Neural cell (in vitro differentiated cells): ENCODE measurements at regions not wholly inside any gene's neighbourhood (a gene's known extent, or its start where the extent isn't known, plus 50 kb on each side); places are given as distances from the start of the nearest gene placed in this dataset.
"Not testable (repeated sequence)": the region's sequence is repeated elsewhere in the genome, so short reads cannot be mapped to it uniquely, and the experiment has no call there.

Source experiments
- EZH2 ChIP-seq: fragments of 200-600, 300-800 bp; shearing (Covaris generic), sonication (generic); IDR thresholded peaks from 2 replicates; pipeline ENCODE4 v1.6.1; 2014; ENCODE audit warnings: antibody characterized with exemption, low read length, borderline replicate concordance, mild to moderate bottlenecking; ENCODE audit not compliant: insufficient read depth, poor library complexity, severe bottlenecking
- TAF1 ChIP-seq: IDR thresholded peaks from 2 replicates; pipeline ENCODE4 v1.6.1; 2012; ENCODE audit warnings: low read depth
- TF ChIP-seq, protein P1 (sequence below): fragments of 450-650 bp; IDR thresholded peaks from 2 replicates; pipeline ENCODE4 v1.5.1; 2014; ENCODE audit warnings: antibody characterized with exemption, mild to moderate bottlenecking, moderate library complexity; ENCODE audit not compliant: poor library complexity, severe bottlenecking

DNA sequence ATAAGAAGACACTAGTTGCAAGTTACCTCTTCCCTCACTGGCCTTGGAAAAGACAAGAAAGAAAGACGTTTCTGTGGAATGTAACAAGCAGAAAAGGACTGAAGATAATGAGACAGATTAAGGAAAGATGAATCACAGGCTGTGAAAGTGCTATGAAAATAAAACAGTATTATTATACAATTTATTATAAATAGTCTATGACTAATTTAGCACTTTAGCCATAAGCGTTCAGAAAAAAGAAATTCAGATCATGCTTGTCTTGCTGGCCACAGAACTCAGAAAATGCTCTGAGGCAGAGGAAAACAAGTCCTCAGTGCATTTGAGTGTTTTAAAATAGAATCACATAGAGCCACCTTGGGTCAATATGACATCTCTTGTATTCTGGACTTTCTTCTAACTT is 174.8 kb upstream of the NBPF9 start:
- TF ChIP-seq, protein P1, sequence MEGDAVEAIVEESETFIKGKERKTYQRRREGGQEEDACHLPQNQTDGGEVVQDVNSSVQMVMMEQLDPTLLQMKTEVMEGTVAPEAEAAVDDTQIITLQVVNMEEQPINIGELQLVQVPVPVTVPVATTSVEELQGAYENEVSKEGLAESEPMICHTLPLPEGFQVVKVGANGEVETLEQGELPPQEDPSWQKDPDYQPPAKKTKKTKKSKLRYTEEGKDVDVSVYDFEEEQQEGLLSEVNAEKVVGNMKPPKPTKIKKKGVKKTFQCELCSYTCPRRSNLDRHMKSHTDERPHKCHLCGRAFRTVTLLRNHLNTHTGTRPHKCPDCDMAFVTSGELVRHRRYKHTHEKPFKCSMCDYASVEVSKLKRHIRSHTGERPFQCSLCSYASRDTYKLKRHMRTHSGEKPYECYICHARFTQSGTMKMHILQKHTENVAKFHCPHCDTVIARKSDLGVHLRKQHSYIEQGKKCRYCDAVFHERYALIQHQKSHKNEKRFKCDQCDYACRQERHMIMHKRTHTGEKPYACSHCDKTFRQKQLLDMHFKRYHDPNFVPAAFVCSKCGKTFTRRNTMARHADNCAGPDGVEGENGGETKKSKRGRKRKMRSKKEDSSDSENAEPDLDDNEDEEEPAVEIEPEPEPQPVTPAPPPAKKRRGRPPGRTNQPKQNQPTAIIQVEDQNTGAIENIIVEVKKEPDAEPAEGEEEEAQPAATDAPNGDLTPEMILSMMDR = not testable (repeated sequence)
- not testable (repeated sequence) for TF ChIP-seq TAF1, EZH2
